HCT116 (cell line): ENCODE measurements at regions not wholly inside any gene's neighbourhood (a gene's known extent, or its start where the extent isn't known, plus 50 kb on each side); places are given as distances from the start of the nearest gene placed in this dataset.

Source experiments
- ATAC-seq: fragments of 200-7000 bp; cut with Tn5 transposase; 2 replicates; pipeline ENCODE4 v1.9.1; 2020; ENCODE audit warnings: mild to moderate bottlenecking, moderate library complexity
- BruUV-seq: library from RNA; stranded (reverse); fragments of 400-500 nt; replicated peaks from 2 replicates; lab custom pipeline; 2021; lab: Mats Ljungman, UMichigan
- CTCF ChIA-PET: fragments of 300-600 bp; sonication (Branson Sonifier 250); formaldehyde crosslinking; loops from one replicate; lab custom pipeline; 2021; ENCODE audit warnings: antibody characterized with exemption; lab: Charles Lee
- POLR2A ChIA-PET: fragments of 300-600, 350-600 bp; sonication (Branson Sonifier 250); formaldehyde crosslinking; loops from one replicate; lab custom pipeline; 2021; ENCODE audit warnings: antibody characterized with exemption; lab: Charles Lee
- RAD21 ChIA-PET, 2 experiments: fragments of 300-600 bp; sonication (Branson Sonifier 250); formaldehyde crosslinking; loops; one replicate each; lab custom pipeline; 2023; ENCODE audit warnings: low total read pairs in 2 of 2; ENCODE audit not compliant: uncharacterized antibody in 2 of 2, unreplicated experiment in 2 of 2, low non-redundant PET in 1 of 2; lab: Charles Lee
- DNase-seq: peaks from one replicate; pipeline ENCODE4 v3.0.0-alpha.2; 2010; ENCODE audit warnings: low read depth, low spot score
- H2AFZ ChIP-seq: fragments of 200-600 bp; shearing (Covaris generic), sonication (generic); 2 replicates; pipeline ENCODE4 v1.6.1; 2017; ENCODE audit warnings: low read depth, mixed run types, mixed read lengths, antibody characterized with exemption, low read length; ENCODE audit not compliant: poor library complexity, severe bottlenecking
- H3K27ac ChIP-seq: 2 replicates; pipeline ENCODE4 v1.5.1; 2012; ENCODE audit warnings: low read depth, low read length
- H3K27me3 ChIP-seq: fragments of 200-600 bp; sonication (generic); 2 replicates; pipeline ENCODE4 v1.6.1; 2016; ENCODE audit warnings: mixed run types, low read length, mixed read lengths; ENCODE audit not compliant: insufficient read depth
- H3K36me3 ChIP-seq, 2 experiments: fragments of 200-500 bp in 1 of 2; fragments of 200-600 bp in 1 of 2; sonication (Bioruptor generic) in 1 of 2; sonication (generic) in 1 of 2; 2 replicates each; pipeline versions ENCODE4 v1.5.1 to v1.6.1; 2014 to 2016; ENCODE audit warnings: low read length in 2 of 2, inconsistent platforms in 1 of 2, mixed read lengths in 1 of 2, mixed run types in 1 of 2; ENCODE audit not compliant: insufficient read depth in 2 of 2, control insufficient read depth in 1 of 2
- H3K4me1 ChIP-seq, 2 experiments: fragments of 200-600 bp in 1 of 2; sonication (generic) in 1 of 2; 2 replicates each; pipeline versions ENCODE4 v1.5.1 to v1.6.1; 2012 to 2017; ENCODE audit warnings: low read length in 2 of 2, inconsistent platforms in 1 of 2, mild to moderate bottlenecking in 1 of 2, mixed read lengths in 1 of 2, mixed run types in 1 of 2, moderate library complexity in 1 of 2; ENCODE audit not compliant: insufficient read depth in 2 of 2, control insufficient read depth in 1 of 2
- H3K4me2 ChIP-seq: fragments of 200-600 bp; sonication (generic); 2 replicates; pipeline ENCODE4 v1.6.1; 2017; ENCODE audit warnings: mixed run types, low read length, mixed read lengths
- H3K4me3 ChIP-seq, 2 experiments: fragments of 200-600 bp in 1 of 2; sonication (generic) in 1 of 2; replicated peaks in 1 of 2; 2 replicates each; pipeline ENCODE4 v1.5.1; 2011 to 2016; ENCODE audit warnings: low read length in 2 of 2, control low read depth in 1 of 2, low read depth in 1 of 2, mild to moderate bottlenecking in 1 of 2, mixed read lengths in 1 of 2, mixed run types in 1 of 2
- H3K79me2 ChIP-seq: fragments of 200-600 bp; sonication (generic); 2 replicates; pipeline ENCODE4 v1.6.1; 2017; ENCODE audit warnings: mild to moderate bottlenecking, mixed run types, low read length, moderate library complexity, mixed read lengths; ENCODE audit not compliant: insufficient read depth
- H3K9ac ChIP-seq: fragments of 200-600 bp; sonication (generic); 2 replicates; pipeline ENCODE4 v1.6.1; 2016; ENCODE audit warnings: low read length, mixed read lengths
- H3K9me2 ChIP-seq: fragments of 200-600 bp; sonication (generic), shearing (Covaris generic); 2 replicates; pipeline ENCODE4 v1.6.1; 2017; ENCODE audit warnings: mixed run types, mild to moderate bottlenecking, moderate library complexity; ENCODE audit not compliant: insufficient read depth
- H3K9me3 ChIP-seq, 2 experiments: fragments of 200-500 bp in 1 of 2; fragments of 200-600 bp in 1 of 2; sonication (Bioruptor generic) in 1 of 2; sonication (generic) in 1 of 2; 2 replicates each; pipeline ENCODE4 v1.6.1; 2014 to 2017; ENCODE audit warnings: low read length in 2 of 2, mixed read lengths in 2 of 2, inconsistent platforms in 1 of 2, low read depth in 1 of 2, mild to moderate bottlenecking in 1 of 2, mixed run types in 1 of 2, moderate library complexity in 1 of 2; ENCODE audit not compliant: control insufficient read depth in 1 of 2, insufficient read depth in 1 of 2
- H4K20me1 ChIP-seq: fragments of 200-600 bp; sonication (generic), shearing (Covaris generic); 2 replicates; pipeline ENCODE4 v1.6.1; 2017; ENCODE audit warnings: mixed run types, mild to moderate bottlenecking, moderate library complexity; ENCODE audit not compliant: insufficient read depth
- CBX3 ChIP-seq: IDR thresholded peaks from 2 replicates; pipeline ENCODE4 v1.6.1; 2012; ENCODE audit warnings: low read depth
- CEBPB ChIP-seq: IDR thresholded peaks from 2 replicates; pipeline ENCODE4 v1.6.1; 2012; ENCODE audit warnings: low read depth
- ELF1 ChIP-seq: IDR thresholded peaks from 2 replicates; pipeline ENCODE4 v1.6.1; 2012; ENCODE audit warnings: low read depth, borderline replicate concordance
- EZH2phosphoT487 ChIP-seq: fragments of 200-600 bp; IDR thresholded peaks from 2 replicates; pipeline ENCODE4 v1.6.1; 2018; ENCODE audit warnings: antibody characterized with exemption, borderline replicate concordance
- JUND ChIP-seq: IDR thresholded peaks from 2 replicates; pipeline ENCODE4 v1.6.1; 2012
- POLR2AphosphoS5 ChIP-seq: IDR thresholded peaks from 2 replicates; pipeline ENCODE4 v1.6.1; 2011; ENCODE audit warnings: mild to moderate bottlenecking, low read depth, low read length, moderate library complexity
- RAD21 ChIP-seq: IDR thresholded peaks from 2 replicates; pipeline ENCODE4 v1.6.1; 2012; ENCODE audit warnings: low read depth, mild to moderate bottlenecking
- SIN3A ChIP-seq: IDR thresholded peaks from 2 replicates; pipeline ENCODE4 v1.6.1; 2012; ENCODE audit warnings: low read depth
- SP1 ChIP-seq: IDR thresholded peaks from 2 replicates; pipeline ENCODE4 v1.6.1; 2012; ENCODE audit warnings: low read depth
- SRF ChIP-seq: IDR thresholded peaks from 2 replicates; pipeline ENCODE4 v1.6.1; 2012; ENCODE audit warnings: low read depth
- YY1 ChIP-seq: IDR thresholded peaks from 2 replicates; pipeline ENCODE4 v1.6.1; 2011; ENCODE audit warnings: low read length, low read depth, moderate library complexity, mild to moderate bottlenecking; ENCODE audit not compliant: insufficient replicate concordance; ENCODE audit errors: extremely low read depth
- ZFX ChIP-seq: fragments of 450-650 bp; IDR thresholded peaks from 2 replicates; pipeline ENCODE4 v1.6.1; 2017
- intact Hi-C: fragments of 100-400 bp; cut with micrococcal nuclease; formaldehyde crosslinking; loops from 2 replicates; pipeline ENCODE4 v1.10.0; 2022
- TF ChIP-seq, protein P1 (sequence below): IDR thresholded peaks from 2 replicates; pipeline ENCODE4 v1.6.1; 2012
- TF ChIP-seq, protein P2 (sequence below), 3 experiments: fragments of 200-600 bp in 1 of 3; sonication (generic) in 1 of 3; IDR thresholded peaks in 2 of 3; conservative IDR thresholded peaks in 1 of 3; 2 replicates each; pipeline ENCODE4 v1.5.1; 2012 to 2017; ENCODE audit warnings: low read depth in 2 of 3, low read length in 2 of 3, antibody characterized with exemption in 1 of 3, borderline replicate concordance in 1 of 3, control low read depth in 1 of 3, mild to moderate bottlenecking in 1 of 3, mixed read lengths in 1 of 3, mixed run types in 1 of 3, moderate library complexity in 1 of 3; ENCODE audit not compliant: insufficient read depth in 1 of 3
- TF ChIP-seq, protein P3 (sequence below): IDR thresholded peaks from 2 replicates; pipeline ENCODE4 v1.6.1; 2012

DNA sequence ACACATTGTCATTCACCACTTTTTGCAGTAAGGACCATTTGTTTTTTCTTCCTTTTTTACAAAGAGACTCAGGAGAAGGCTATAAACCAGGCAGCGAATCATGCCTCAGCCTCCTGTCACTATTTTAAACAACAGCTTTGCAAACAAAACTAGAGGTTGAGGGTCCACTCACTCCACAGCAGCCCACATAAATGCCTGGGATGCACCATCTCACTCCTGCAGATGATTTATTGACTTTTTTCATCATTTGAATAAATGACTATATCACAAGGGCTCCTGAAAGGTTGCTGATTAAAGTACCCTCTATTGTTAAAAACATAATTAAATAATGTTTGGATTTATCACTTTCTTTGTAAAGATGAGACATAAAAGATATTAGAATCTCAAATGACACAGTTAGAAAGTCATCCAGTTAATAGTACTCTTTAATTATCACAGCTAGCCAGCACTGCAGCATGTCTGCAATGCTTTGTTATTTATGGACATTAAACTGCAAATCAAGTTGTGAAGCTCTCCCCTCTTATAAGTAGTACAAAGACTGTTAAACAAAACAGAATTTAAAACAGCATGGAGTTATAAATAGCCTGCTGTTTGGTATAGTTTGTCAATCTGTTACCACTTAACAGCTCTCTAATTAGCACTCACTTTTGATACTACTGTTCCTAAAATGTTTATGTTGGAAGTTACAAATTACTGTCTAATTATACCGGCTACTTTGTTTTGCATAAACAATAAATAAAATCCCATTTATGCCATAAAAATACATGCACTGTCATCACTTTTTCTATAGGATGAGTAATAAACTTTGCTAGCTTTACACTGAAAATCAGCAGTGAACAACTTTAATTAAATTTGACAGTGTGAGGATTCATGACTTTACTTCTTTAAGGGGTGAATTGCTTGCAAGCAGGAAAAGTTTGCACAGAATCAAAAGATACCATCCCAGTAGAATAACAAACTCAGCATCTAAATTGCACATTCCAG is 853.2 kb downstream of the UQCRFS1 start (continued):
- TF ChIP-seq CBX3 = no peak

- intact Hi-C loops = no loop called here
- Histone ChIP-seq H3K36me3 (no peaks in the 10 kb centered on the region), H3K9me2 (no peaks in the 10 kb centered on the region), H3K4me2 (no peak overlapping the region), H3K4me1 (no peaks in the 10 kb centered on the region), H3K4me3 (no peak overlapping the region), H3K27ac (no peak overlapping the region), H3K27me3 (no peaks in the 10 kb centered on the region), H2AFZ (no peak overlapping the region), H3K9me3 (peaks cover 9 to 28% of the 10 kb centered on the region in 2 experiments; a peak in 2 of 4 replicates), H3K79me2 (no peaks in the 10 kb centered on the region), H4K20me1 (no peaks in the 10 kb centered on the region), H3K9ac (no peak overlapping the region)
- TF ChIP-seq RAD21 (no peak), YY1 (no peak), SIN3A (no peak), ELF1 (no peak), CEBPB (no peak), JUND (no peak), SP1 (no peak), SRF (no peak), POLR2AphosphoS5 (no peak), EZH2phosphoT487 (no peak), ZFX (no peak)
- TF ChIP-seq, protein P1, sequence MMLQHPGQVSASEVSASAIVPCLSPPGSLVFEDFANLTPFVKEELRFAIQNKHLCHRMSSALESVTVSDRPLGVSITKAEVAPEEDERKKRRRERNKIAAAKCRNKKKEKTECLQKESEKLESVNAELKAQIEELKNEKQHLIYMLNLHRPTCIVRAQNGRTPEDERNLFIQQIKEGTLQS = no peak
- TF ChIP-seq, protein P2, sequence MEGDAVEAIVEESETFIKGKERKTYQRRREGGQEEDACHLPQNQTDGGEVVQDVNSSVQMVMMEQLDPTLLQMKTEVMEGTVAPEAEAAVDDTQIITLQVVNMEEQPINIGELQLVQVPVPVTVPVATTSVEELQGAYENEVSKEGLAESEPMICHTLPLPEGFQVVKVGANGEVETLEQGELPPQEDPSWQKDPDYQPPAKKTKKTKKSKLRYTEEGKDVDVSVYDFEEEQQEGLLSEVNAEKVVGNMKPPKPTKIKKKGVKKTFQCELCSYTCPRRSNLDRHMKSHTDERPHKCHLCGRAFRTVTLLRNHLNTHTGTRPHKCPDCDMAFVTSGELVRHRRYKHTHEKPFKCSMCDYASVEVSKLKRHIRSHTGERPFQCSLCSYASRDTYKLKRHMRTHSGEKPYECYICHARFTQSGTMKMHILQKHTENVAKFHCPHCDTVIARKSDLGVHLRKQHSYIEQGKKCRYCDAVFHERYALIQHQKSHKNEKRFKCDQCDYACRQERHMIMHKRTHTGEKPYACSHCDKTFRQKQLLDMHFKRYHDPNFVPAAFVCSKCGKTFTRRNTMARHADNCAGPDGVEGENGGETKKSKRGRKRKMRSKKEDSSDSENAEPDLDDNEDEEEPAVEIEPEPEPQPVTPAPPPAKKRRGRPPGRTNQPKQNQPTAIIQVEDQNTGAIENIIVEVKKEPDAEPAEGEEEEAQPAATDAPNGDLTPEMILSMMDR (IDR thresholded peaks at IDR 0.05 in 2 of 3, conservative IDR thresholded peaks at IDR 0.05 in 1 of 3; ENCODE audit: borderline replicate concordance in 1 of 3, insufficient read depth in 1 of 3, low read depth in 2 of 3, low read length in 2 of 3) = no peak
- TF ChIP-seq, protein P3, sequence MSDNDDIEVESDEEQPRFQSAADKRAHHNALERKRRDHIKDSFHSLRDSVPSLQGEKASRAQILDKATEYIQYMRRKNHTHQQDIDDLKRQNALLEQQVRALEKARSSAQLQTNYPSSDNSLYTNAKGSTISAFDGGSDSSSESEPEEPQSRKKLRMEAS = no peak
- ChIA-PET CTCF (no interaction called here), POLR2A (no interaction called here), RAD21 (no interaction called here)
- no peak for DNase-seq
- no peak for ATAC-seq
- BruUV-seq = no TSS peak
Measured at GRCh38 chr19:28358633-28359032, 854.3 kb downstream of the UQCRFS1 start.
